Mesenchymal stem cell (in vitro differentiated cells and primary cell): ENCODE measurements at regions not wholly inside any gene's neighbourhood (a gene's known extent, or its start where the extent isn't known, plus 50 kb on each side); places are given as distances from the start of the nearest gene placed in this dataset.

Experiments
- DNase-seq: peaks from one replicate; pipeline ENCODE4 v3.0.0-alpha.2; 2013
- H2AFZ ChIP-seq: one replicate; pipeline ENCODE4 v1.6.1; 2013; ENCODE audit warnings: low read depth, mild to moderate bottlenecking, control low read depth, inconsistent platforms, low read length, moderate library complexity
- H2AK5ac ChIP-seq: 2 replicates; pipeline ENCODE4 v1.6.1; 2013; ENCODE audit warnings: low read length, moderate library complexity, mild to moderate bottlenecking, inconsistent platforms; ENCODE audit not compliant: severe bottlenecking
- H2BK120ac ChIP-seq: one replicate; pipeline ENCODE4 v1.6.1; 2013; ENCODE audit warnings: low read depth, mild to moderate bottlenecking, inconsistent platforms, low read length, moderate library complexity
- H2BK12ac ChIP-seq, 2 experiments: one replicate each; pipeline ENCODE4 v1.6.1; 2013; ENCODE audit warnings: inconsistent platforms in 2 of 2, low read length in 2 of 2, mild to moderate bottlenecking in 2 of 2, moderate library complexity in 2 of 2, control low read depth in 1 of 2
- H2BK15ac ChIP-seq: one replicate; pipeline ENCODE4 v1.6.1; 2013; ENCODE audit warnings: mild to moderate bottlenecking, low read depth, inconsistent platforms; ENCODE audit not compliant: poor library complexity, severe bottlenecking
- H2BK5ac ChIP-seq: 2 replicates; pipeline ENCODE4 v1.6.1; 2013; ENCODE audit warnings: low read depth, mild to moderate bottlenecking, low read length, control low read depth, inconsistent platforms; ENCODE audit not compliant: poor library complexity, severe bottlenecking
- H3K14ac ChIP-seq, 2 experiments: one replicate each; pipeline ENCODE4 v1.6.1; 2013; ENCODE audit warnings: inconsistent platforms in 2 of 2, low read length in 2 of 2, control low read depth in 1 of 2, mild to moderate bottlenecking in 1 of 2, moderate library complexity in 1 of 2
- H3K18ac ChIP-seq, 2 experiments: one replicate each; pipeline ENCODE4 v1.6.1; 2013; ENCODE audit warnings: inconsistent platforms in 2 of 2, low read length in 2 of 2, control low read depth in 1 of 2, low read depth in 1 of 2, mild to moderate bottlenecking in 1 of 2
- H3K23ac ChIP-seq, 2 experiments: one replicate each; pipeline ENCODE4 v1.6.1; 2013; ENCODE audit warnings: inconsistent platforms in 2 of 2, low read length in 2 of 2, mild to moderate bottlenecking in 2 of 2, moderate library complexity in 2 of 2, control low read depth in 1 of 2
- H3K27ac ChIP-seq: 2 replicates; pipeline ENCODE4 v1.5.1; 2013; ENCODE audit warnings: mild to moderate bottlenecking, moderate library complexity, low read length, control low read depth, inconsistent platforms; ENCODE audit not compliant: poor library complexity, severe bottlenecking
- H3K27me3 ChIP-seq, 2 experiments: 2 replicates each; pipeline versions ENCODE4 v1.6.1 to v1.7.0; 2013; ENCODE audit warnings: low read length in 2 of 2, mild to moderate bottlenecking in 2 of 2, moderate library complexity in 2 of 2, control low read depth in 1 of 2, inconsistent platforms in 1 of 2; ENCODE audit not compliant: control insufficient read depth in 1 of 2, insufficient read depth in 1 of 2
- H3K36me3 ChIP-seq, 2 experiments: 2 replicates each; pipeline versions ENCODE4 v1.6.1 to v1.7.0; 2013; ENCODE audit warnings: low read length in 2 of 2, control low read depth in 1 of 2, inconsistent platforms in 1 of 2, low read depth in 1 of 2, mild to moderate bottlenecking in 1 of 2; ENCODE audit not compliant: insufficient read depth in 2 of 2, control insufficient read depth in 1 of 2
- H3K4ac ChIP-seq, 2 experiments: one replicate each; pipeline ENCODE4 v1.6.1; 2013; ENCODE audit warnings: inconsistent platforms in 2 of 2, low read length in 2 of 2, mild to moderate bottlenecking in 2 of 2, moderate library complexity in 2 of 2, control low read depth in 1 of 2, low read depth in 1 of 2
- H3K4me1 ChIP-seq: 2 replicates; pipeline ENCODE4 v1.6.1; 2013; ENCODE audit warnings: low read depth, low read length, control low read depth; ENCODE audit not compliant: control insufficient read depth, insufficient read depth
- H3K4me2 ChIP-seq: 2 replicates; pipeline ENCODE4 v1.6.1; 2013; ENCODE audit warnings: low read length, mild to moderate bottlenecking, inconsistent platforms; ENCODE audit not compliant: poor library complexity, severe bottlenecking
- H3K4me3 ChIP-seq, 2 experiments: 2 replicates each; pipeline versions ENCODE4 v1.5.1 to v1.7.0; 2013; ENCODE audit warnings: low read length in 2 of 2, mild to moderate bottlenecking in 2 of 2, control low read depth in 1 of 2, low read depth in 1 of 2; ENCODE audit not compliant: insufficient read depth in 1 of 2
- H3K79me1 ChIP-seq: replicated peaks from 2 replicates; pipeline ENCODE4 v1.6.1; 2013; ENCODE audit warnings: mild to moderate bottlenecking, control low read depth, low read length, inconsistent platforms; ENCODE audit not compliant: poor library complexity, severe bottlenecking
- H3K9ac ChIP-seq: 2 replicates; pipeline ENCODE4 v1.7.0; 2013; ENCODE audit warnings: mild to moderate bottlenecking, low read length, moderate library complexity
- H3K9me3 ChIP-seq: 2 replicates; pipeline ENCODE4 v1.7.0; 2013; ENCODE audit warnings: mild to moderate bottlenecking, low read length; ENCODE audit not compliant: control insufficient read depth
- H4K8ac ChIP-seq: one replicate; pipeline ENCODE4 v1.6.1; 2013; ENCODE audit warnings: inconsistent platforms, mild to moderate bottlenecking, low read length, moderate library complexity
- H4K91ac ChIP-seq: one replicate; pipeline ENCODE4 v1.6.1; 2013; ENCODE audit warnings: mild to moderate bottlenecking, low read length, inconsistent platforms
- WGBS: methylation state at CpG from one replicate; pipeline ENCODE4 v1.1.7; 2013; ENCODE audit warnings: mixed read lengths; 5-methylcytosine and 5-hydroxymethylcytosine counted together

DNA sequence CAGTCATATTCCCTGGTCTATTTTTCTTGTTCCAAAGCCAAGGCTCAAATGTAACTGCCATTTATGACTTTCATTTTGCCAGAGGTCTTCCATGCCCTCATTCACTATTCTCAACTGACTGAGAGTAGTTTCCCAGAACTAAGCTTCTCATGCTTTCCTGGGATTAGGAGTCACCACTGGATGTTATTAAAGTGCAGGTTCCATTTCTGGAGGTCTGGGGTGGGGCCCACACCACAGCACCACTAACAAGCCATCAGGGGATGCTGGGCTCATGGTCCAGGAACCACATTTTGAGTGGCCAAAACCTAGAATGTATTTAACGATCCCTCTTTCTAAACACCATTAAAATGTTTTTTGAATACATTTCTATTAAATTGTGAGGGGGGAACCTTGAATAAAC lies 677.6 kb downstream of the SEMA5A start:
- no CpG with 5 or more reads among the region's 1 CpG for WGBS

DNA sequence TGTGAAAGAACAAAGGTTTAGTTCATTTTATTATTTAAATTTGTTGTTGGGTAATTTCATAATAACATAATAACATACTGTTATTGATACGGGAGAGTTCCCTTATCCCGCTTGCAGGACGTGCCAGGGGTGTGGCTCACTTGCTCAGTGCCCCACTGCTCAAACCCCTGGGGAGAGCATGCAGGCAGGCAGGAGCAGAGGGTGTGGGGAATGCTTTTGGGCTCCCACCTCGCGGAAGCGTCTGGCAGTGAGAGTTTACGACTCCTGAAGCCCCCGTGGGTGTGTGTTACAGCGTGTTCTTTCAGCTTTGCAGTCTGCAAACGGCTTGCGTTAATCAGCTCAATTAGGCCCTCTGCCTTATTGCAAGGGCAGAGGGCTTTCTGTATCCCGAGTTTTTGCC lies 675.9 kb downstream of the SEMA5A start:
- H2BK12ac ChIP-seq, result no peak overlapping the region
- H2AK5ac ChIP-seq, result no peak overlapping the region
- no peak overlapping the region for H4K91ac ChIP-seq
- no peak overlapping the region for H3K4me2 ChIP-seq
- no peak overlapping the region for H3K4me3 ChIP-seq
- no peaks in the 10 kb centered on the region for H3K4me1 ChIP-seq
- WGBS, result 57% methylated on average over 12 of the region's 12 CpGs
- H3K27ac ChIP-seq, result no peak overlapping the region
- no peak overlapping the region for H3K14ac ChIP-seq
- H3K79me1 ChIP-seq, result no peaks in the 10 kb centered on the region
- H3K18ac ChIP-seq, result no peak overlapping the region
- no peak overlapping the region for H4K8ac ChIP-seq
- H3K36me3 ChIP-seq, result no peaks in the 10 kb centered on the region
- H3K23ac ChIP-seq, result no peak overlapping the region
- no peak overlapping the region for H2BK15ac ChIP-seq
- no peak for DNase-seq
- H2BK120ac ChIP-seq, result no peak overlapping the region
- H3K9me3 ChIP-seq, result no peaks in the 10 kb centered on the region
- H3K4ac ChIP-seq, result no peak overlapping the region
- H2AFZ ChIP-seq, result no peak overlapping the region
- H2BK5ac ChIP-seq, result no peak overlapping the region
- no peak overlapping the region for H3K9ac ChIP-seq
- no peaks in the 10 kb centered on the region for H3K27me3 ChIP-seq

More for the DNA sequence above, 677.6 kb downstream of the SEMA5A start:
- H3K9me3 ChIP-seq, result no peaks in the 10 kb centered on the region
- no peak overlapping the region for H2AFZ ChIP-seq
- no peaks in the 10 kb centered on the region for H3K79me1 ChIP-seq
- H2BK5ac ChIP-seq, result no peak overlapping the region
- no peak for DNase-seq
- H2BK15ac ChIP-seq, result no peak overlapping the region
- no peak overlapping the region for H3K4ac ChIP-seq
- H3K23ac ChIP-seq, result no peak overlapping the region
- H4K91ac ChIP-seq, result no peak overlapping the region
- no peak overlapping the region for H3K4me3 ChIP-seq
- H3K4me1 ChIP-seq, result no peaks in the 10 kb centered on the region
- H2BK12ac ChIP-seq, result no peak overlapping the region
- no peak overlapping the region for H2AK5ac ChIP-seq
- no peaks in the 10 kb centered on the region for H3K27me3 ChIP-seq
- H3K18ac ChIP-seq, result no peak overlapping the region
- H3K14ac ChIP-seq, result no peak overlapping the region
- no peak overlapping the region for H3K4me2 ChIP-seq
- H4K8ac ChIP-seq, result no peak overlapping the region
- no peak overlapping the region for H3K9ac ChIP-seq
- no peak overlapping the region for H3K27ac ChIP-seq
- no peaks in the 10 kb centered on the region for H3K36me3 ChIP-seq
- H2BK120ac ChIP-seq, result no peak overlapping the region

DNA sequence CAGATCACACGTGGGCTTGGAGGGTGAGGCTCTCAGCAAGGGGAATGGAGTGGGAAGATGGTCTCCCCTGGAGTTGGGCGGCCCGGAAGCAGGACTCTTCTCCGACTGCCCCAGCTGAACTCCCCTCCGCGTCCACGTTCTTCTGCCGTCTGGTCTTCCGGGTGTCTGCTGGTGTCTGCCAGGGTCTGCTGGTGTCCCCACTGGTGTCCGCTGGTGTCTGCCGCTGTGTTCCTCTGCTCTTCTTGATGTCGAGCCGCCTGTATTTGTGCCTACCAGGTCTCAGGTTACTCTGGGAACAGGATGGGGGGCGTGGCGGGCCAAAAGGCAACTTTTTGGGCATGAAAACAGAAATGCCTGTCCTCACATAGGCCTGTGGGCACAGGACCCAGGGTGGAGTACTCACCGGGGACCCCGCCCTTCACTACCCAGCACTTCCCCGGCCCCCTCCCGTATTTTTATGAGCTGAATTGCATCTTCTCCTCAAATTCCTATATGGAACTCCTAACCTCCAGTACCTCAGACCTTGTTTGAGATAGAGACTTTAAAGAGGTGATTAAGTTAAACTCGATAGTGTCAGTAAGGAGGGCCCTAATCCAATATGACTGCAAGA lies 675.4 kb downstream of the SEMA5A start:
- H3K27ac ChIP-seq, result no peak overlapping the region
- no peak overlapping the region for H2AFZ ChIP-seq
- H2BK5ac ChIP-seq, result no peak overlapping the region
- no peaks in the 10 kb centered on the region for H3K4me1 ChIP-seq
- no peaks in the 10 kb centered on the region for H3K36me3 ChIP-seq
- no peak overlapping the region for H2BK120ac ChIP-seq
- no peak overlapping the region for H4K8ac ChIP-seq
- H3K9ac ChIP-seq, result no peak overlapping the region
- no peak overlapping the region for H2BK12ac ChIP-seq
- no peak overlapping the region for H3K18ac ChIP-seq
- H2BK15ac ChIP-seq, result no peak overlapping the region
- no peak overlapping the region for H2AK5ac ChIP-seq
- no peak overlapping the region for H3K4me2 ChIP-seq
- DNase-seq, result no peak
- no peak overlapping the region for H3K23ac ChIP-seq
- H3K4ac ChIP-seq, result no peak overlapping the region
- no peak overlapping the region for H4K91ac ChIP-seq
- H3K14ac ChIP-seq, result no peak overlapping the region
- H3K79me1 ChIP-seq, result no peaks in the 10 kb centered on the region
- 91% methylated on average over 16 of the region's 20 CpGs for WGBS
- H3K4me3 ChIP-seq, result no peak overlapping the region
- H3K27me3 ChIP-seq, result no peaks in the 10 kb centered on the region
- no peaks in the 10 kb centered on the region for H3K9me3 ChIP-seq

DNA sequence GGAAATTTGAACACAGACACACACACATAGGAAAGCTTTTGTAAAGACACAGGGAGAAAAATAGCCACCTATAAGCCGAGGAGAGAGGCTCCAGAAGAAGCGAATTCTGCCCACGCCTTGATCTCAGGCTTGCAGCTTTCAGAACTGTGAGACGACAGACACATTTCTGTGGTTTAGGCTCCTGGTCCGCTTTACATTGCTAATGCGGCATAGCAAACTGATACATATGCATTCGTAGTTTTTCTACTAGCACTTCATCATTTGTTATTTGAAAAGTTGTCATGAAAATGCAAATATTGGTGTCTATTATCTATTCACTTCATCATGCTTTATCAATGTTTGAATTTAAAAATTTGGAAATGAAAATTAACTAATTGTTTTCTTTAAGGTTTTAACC lies 674.9 kb downstream of the SEMA5A start:
- H4K8ac ChIP-seq, result no peak overlapping the region
- no peak overlapping the region for H2BK120ac ChIP-seq
- no peaks in the 10 kb centered on the region for H3K79me1 ChIP-seq
- no peak overlapping the region for H3K9ac ChIP-seq
- H3K18ac ChIP-seq, result no peak overlapping the region
- DNase-seq, result no peak
- no peaks in the 10 kb centered on the region for H3K27me3 ChIP-seq
- H4K91ac ChIP-seq, result no peak overlapping the region
- 88% methylated on average over 6 of the region's 7 CpGs for WGBS
- no peak overlapping the region for H3K4ac ChIP-seq
- H2BK5ac ChIP-seq, result no peak overlapping the region
- H3K9me3 ChIP-seq, result no peaks in the 10 kb centered on the region
- H3K27ac ChIP-seq, result no peak overlapping the region
- H2BK15ac ChIP-seq, result no peak overlapping the region
- H2BK12ac ChIP-seq, result no peak overlapping the region
- no peak overlapping the region for H2AFZ ChIP-seq
- H2AK5ac ChIP-seq, result no peak overlapping the region
- H3K14ac ChIP-seq, result no peak overlapping the region
- no peaks in the 10 kb centered on the region for H3K4me1 ChIP-seq
- no peaks in the 10 kb centered on the region for H3K36me3 ChIP-seq
- H3K4me3 ChIP-seq, result no peak overlapping the region
- H3K4me2 ChIP-seq, result no peak overlapping the region
- no peak overlapping the region for H3K23ac ChIP-seq
